ENCODE measurements at regions not wholly inside any gene's neighbourhood (a gene's known extent, or its start where the extent isn't known, plus 50 kb on each side); places are given as distances from the start of the nearest gene placed in this dataset.

- Histone ChIP-seq H4K91ac (ENCODE audit: low read depth, low read length, poor library complexity) (no peak overlapping the region), H3K27ac (replicated peaks; ENCODE audit: low read length) (no peak overlapping the region), H3K4me3 (ENCODE audit: low read length in 2 of 2) (no peak overlapping the region), H4K8ac (ENCODE audit: low read depth, low read length) (no peak overlapping the region), H3K18ac (ENCODE audit: low read length) (no peak overlapping the region), H2BK15ac (ENCODE audit: low read length) (no peak overlapping the region), H3K4me2 (ENCODE audit: insufficient read depth, low read length, poor library complexity, severe bottlenecking) (no peak overlapping the region), H3K9me3 (replicated peaks in 1 of 2; ENCODE audit: control insufficient read depth in 2 of 2, insufficient read depth in 1 of 2, low read depth in 1 of 2, low read length in 2 of 2) (no peaks in the 10 kb centered on the region), H2BK120ac (ENCODE audit: low read depth, low read length) (no peak overlapping the region), H2AK5ac (ENCODE audit: low read depth, low read length) (no peak overlapping the region), H3K4me1 (ENCODE audit: control insufficient read depth in 2 of 2, insufficient read depth in 1 of 2, low read depth in 1 of 2, low read length in 2 of 2) (no peaks in the 10 kb centered on the region), H3K14ac (ENCODE audit: low read length) (no peak overlapping the region), H2BK12ac (ENCODE audit: low read length) (no peak overlapping the region), H3K79me1 (ENCODE audit: low read depth, low read length) (no peaks in the 10 kb centered on the region), H3K9ac (ENCODE audit: low read depth, low read length, poor library complexity) (no peak overlapping the region), H2BK5ac (ENCODE audit: low read length) (no peak overlapping the region), H3K27me3 (ENCODE audit: control insufficient read depth in 3 of 3, insufficient read depth in 3 of 3, low read depth in 1 of 3, low read length in 3 of 3) (no peaks in the 10 kb centered on the region), H3K4ac (ENCODE audit: low read length) (no peak overlapping the region), H3K36me3 (replicated peaks in 1 of 2; ENCODE audit: control insufficient read depth in 2 of 2, insufficient read depth in 2 of 2, low read length in 2 of 2) (no peaks in the 10 kb centered on the region), H2AFZ (ENCODE audit: low read length) (no peak overlapping the region), H3K23ac (ENCODE audit: low read depth, low read length, poor library complexity) (no peak overlapping the region)
- DNase-seq (ENCODE audit: low spot score): no peak
- WGBS, 2 donors (ENCODE audit: extremely low coverage in 2 of 2, insufficient read length in 2 of 2, insufficient replicate concordance in 1 of 2): no CpG with 5 or more reads among the region's 4 CpGs
Measured at GRCh38 chr1:172781513-172782140, 122.7 kb downstream of the FASLG start.

- Histone ChIP-seq H2BK5ac (ENCODE audit: low read length) (no peak overlapping the region), H2AFZ (ENCODE audit: low read length) (no peak overlapping the region), H3K4me2 (ENCODE audit: insufficient read depth, low read length, poor library complexity, severe bottlenecking) (no peak overlapping the region), H3K79me1 (ENCODE audit: low read depth, low read length) (no peaks in the 10 kb centered on the region), H3K23ac (ENCODE audit: low read depth, low read length, poor library complexity) (no peak overlapping the region), H3K36me3 (replicated peaks in 1 of 2; ENCODE audit: control insufficient read depth in 2 of 2, insufficient read depth in 2 of 2, low read length in 2 of 2) (no peaks in the 10 kb centered on the region), H3K14ac (ENCODE audit: low read length) (no peak overlapping the region), H2BK15ac (ENCODE audit: low read length) (no peak overlapping the region), H3K4me1 (ENCODE audit: control insufficient read depth in 2 of 2, insufficient read depth in 1 of 2, low read depth in 1 of 2, low read length in 2 of 2) (peaks cover 0 to 2% of the 10 kb centered on the region in 2 donors), H3K18ac (ENCODE audit: low read length) (no peak overlapping the region), H3K27ac (replicated peaks; ENCODE audit: low read length) (no peak overlapping the region), H3K9me3 (replicated peaks in 1 of 2; ENCODE audit: control insufficient read depth in 2 of 2, insufficient read depth in 1 of 2, low read depth in 1 of 2, low read length in 2 of 2) (no peaks in the 10 kb centered on the region), H2BK12ac (ENCODE audit: low read length) (no peak overlapping the region), H3K4me3 (ENCODE audit: low read length in 2 of 2) (no peak overlapping the region), H4K91ac (ENCODE audit: low read depth, low read length, poor library complexity) (no peak overlapping the region), H3K27me3 (ENCODE audit: control insufficient read depth in 3 of 3, insufficient read depth in 3 of 3, low read depth in 1 of 3, low read length in 3 of 3) (no peaks in the 10 kb centered on the region), H2BK120ac (ENCODE audit: low read depth, low read length) (no peak overlapping the region), H3K9ac (ENCODE audit: low read depth, low read length, poor library complexity) (no peak overlapping the region), H4K8ac (ENCODE audit: low read depth, low read length) (no peak overlapping the region), H3K4ac (ENCODE audit: low read length) (no peak overlapping the region), H2AK5ac (ENCODE audit: low read depth, low read length) (no peak overlapping the region)
- no CpG with 5 or more reads among the region's 2 CpGs for WGBS, 2 donors (ENCODE audit: extremely low coverage in 2 of 2, insufficient read length in 2 of 2, insufficient replicate concordance in 1 of 2)
- no peak for DNase-seq (ENCODE audit: low spot score)
Measured at GRCh38 chr1:172789840-172790239, 130.9 kb downstream of the FASLG start.

DNA sequence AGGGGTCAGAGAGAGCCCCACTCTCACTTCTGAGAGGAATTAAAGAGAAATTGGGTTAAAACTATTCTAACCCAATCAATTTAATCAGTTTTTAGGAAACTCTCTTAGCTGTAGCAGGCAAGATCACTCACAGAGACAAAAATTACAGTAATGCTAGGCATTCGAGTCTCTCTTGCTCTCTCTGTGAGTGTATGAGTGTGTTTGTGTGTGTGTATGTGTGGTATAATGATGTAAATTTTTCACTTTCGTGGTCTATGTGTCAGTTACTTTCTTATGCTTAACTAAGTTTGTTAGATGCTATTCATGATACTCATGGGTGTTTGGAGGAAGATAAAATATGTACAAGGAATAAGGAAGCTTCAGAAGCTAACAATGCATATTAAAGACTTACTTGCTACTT, 131.3 kb downstream of the FASLG start:
- no peak overlapping the region for H2BK120ac ChIP-seq (ENCODE audit: low read depth, low read length)
- H3K4me2 ChIP-seq (ENCODE audit: insufficient read depth, low read length, poor library complexity, severe bottlenecking): no peak overlapping the region
- no peak overlapping the region for H2AFZ ChIP-seq (ENCODE audit: low read length)
- no peaks in the 10 kb centered on the region for H3K79me1 ChIP-seq (ENCODE audit: low read depth, low read length)
- no peak overlapping the region for H4K8ac ChIP-seq (ENCODE audit: low read depth, low read length)
- H2AK5ac ChIP-seq (ENCODE audit: low read depth, low read length): no peak overlapping the region
- H3K4ac ChIP-seq (ENCODE audit: low read length): no peak overlapping the region
- H4K91ac ChIP-seq (ENCODE audit: low read depth, low read length, poor library complexity): no peak overlapping the region
- H3K9ac ChIP-seq (ENCODE audit: low read depth, low read length, poor library complexity): no peak overlapping the region
- H3K9me3 ChIP-seq (replicated peaks in 1 of 2; ENCODE audit: control insufficient read depth in 2 of 2, insufficient read depth in 1 of 2, low read depth in 1 of 2, low read length in 2 of 2): no peaks in the 10 kb centered on the region
- H3K18ac ChIP-seq (ENCODE audit: low read length): no peak overlapping the region
- no peak overlapping the region for H2BK12ac ChIP-seq (ENCODE audit: low read length)
- H3K27ac ChIP-seq (replicated peaks; ENCODE audit: low read length): no peak overlapping the region
- no peak overlapping the region for H3K4me3 ChIP-seq (ENCODE audit: low read length in 2 of 2)
- WGBS, 2 donors (ENCODE audit: extremely low coverage in 2 of 2, insufficient read length in 2 of 2, insufficient replicate concordance in 1 of 2): no CpG with 5 or more reads among the region's 2 CpGs
- H3K36me3 ChIP-seq (replicated peaks in 1 of 2; ENCODE audit: control insufficient read depth in 2 of 2, insufficient read depth in 2 of 2, low read length in 2 of 2): no peaks in the 10 kb centered on the region
- no peak overlapping the region for H2BK15ac ChIP-seq (ENCODE audit: low read length)
- no peaks in the 10 kb centered on the region for H3K27me3 ChIP-seq (ENCODE audit: control insufficient read depth in 3 of 3, insufficient read depth in 3 of 3, low read depth in 1 of 3, low read length in 3 of 3)
- H3K4me1 ChIP-seq (ENCODE audit: control insufficient read depth in 2 of 2, insufficient read depth in 1 of 2, low read depth in 1 of 2, low read length in 2 of 2): peaks cover 0 to 2% of the 10 kb centered on the region in 2 donors
- no peak for DNase-seq (ENCODE audit: low spot score)
- H3K23ac ChIP-seq (ENCODE audit: low read depth, low read length, poor library complexity): no peak overlapping the region
- no peak overlapping the region for H2BK5ac ChIP-seq (ENCODE audit: low read length)
- H3K14ac ChIP-seq (ENCODE audit: low read length): no peak overlapping the region

- Histone ChIP-seq H3K9me3 (replicated peaks in 1 of 2; ENCODE audit: control insufficient read depth in 2 of 2, insufficient read depth in 1 of 2, low read depth in 1 of 2, low read length in 2 of 2) (no peaks in the 10 kb centered on the region), H3K18ac (ENCODE audit: low read length) (no peak overlapping the region), H3K4ac (ENCODE audit: low read length) (no peak overlapping the region), H3K4me2 (ENCODE audit: insufficient read depth, low read length, poor library complexity, severe bottlenecking) (no peak overlapping the region), H3K36me3 (replicated peaks in 1 of 2; ENCODE audit: control insufficient read depth in 2 of 2, insufficient read depth in 2 of 2, low read length in 2 of 2) (no peaks in the 10 kb centered on the region), H2BK12ac (ENCODE audit: low read length) (no peak overlapping the region), H3K14ac (ENCODE audit: low read length) (no peak overlapping the region), H2AFZ (ENCODE audit: low read length) (no peak overlapping the region), H2AK5ac (ENCODE audit: low read depth, low read length) (no peak overlapping the region), H4K91ac (ENCODE audit: low read depth, low read length, poor library complexity) (no peak overlapping the region), H2BK5ac (ENCODE audit: low read length) (no peak overlapping the region), H2BK15ac (ENCODE audit: low read length) (no peak overlapping the region), H3K27ac (replicated peaks; ENCODE audit: low read length) (no peak overlapping the region), H3K79me1 (ENCODE audit: low read depth, low read length) (no peaks in the 10 kb centered on the region), H3K4me1 (ENCODE audit: control insufficient read depth in 2 of 2, insufficient read depth in 1 of 2, low read depth in 1 of 2, low read length in 2 of 2) (peaks cover 0 to under 1% of the 10 kb centered on the region in 2 donors), H3K23ac (ENCODE audit: low read depth, low read length, poor library complexity) (no peak overlapping the region), H3K27me3 (ENCODE audit: control insufficient read depth in 3 of 3, insufficient read depth in 3 of 3, low read depth in 1 of 3, low read length in 3 of 3) (no peaks in the 10 kb centered on the region), H4K8ac (ENCODE audit: low read depth, low read length) (no peak overlapping the region), H3K9ac (ENCODE audit: low read depth, low read length, poor library complexity) (no peak overlapping the region), H3K4me3 (ENCODE audit: low read length in 2 of 2) (no peak overlapping the region), H2BK120ac (ENCODE audit: low read depth, low read length) (no peak overlapping the region)
- WGBS, 2 donors (ENCODE audit: extremely low coverage in 2 of 2, insufficient read length in 2 of 2, insufficient replicate concordance in 1 of 2): no CpG with 5 or more reads among the region's 3 CpGs
- no peak for DNase-seq (ENCODE audit: low spot score)
Measured at GRCh38 chr1:172793823-172794222, 134.9 kb downstream of the FASLG start.
